Glutamatergic neuron (in vitro differentiated cells): ENCODE measurements at regions not wholly inside any gene's neighbourhood (a gene's known extent, or its start where the extent isn't known, plus 50 kb on each side); places are given as distances from the start of the nearest gene placed in this dataset.
"Not testable (repeated sequence)": the region's sequence is repeated elsewhere in the genome, so short reads cannot be mapped to it uniquely, and the experiment has no call there.

ENCODE experiments used
- DNase-seq: peaks from one replicate; pipeline ENCODE4 v3.0.0; 2022
- H3K27ac Mint-ChIP-seq: one replicate; pipeline ENCODE4 v1.8.0; 2020; ENCODE audit warnings: mild to moderate bottlenecking, mixed read lengths, inconsistent platforms; ENCODE audit not compliant: unreplicated experiment
- H3K27me3 Mint-ChIP-seq: one replicate; pipeline ENCODE4 v1.8.0; 2020; ENCODE audit warnings: mild to moderate bottlenecking, moderate library complexity, mixed read lengths, inconsistent platforms; ENCODE audit not compliant: unreplicated experiment
- H3K36me3 Mint-ChIP-seq: one replicate; pipeline ENCODE4 v1.8.0; 2020; ENCODE audit warnings: mild to moderate bottlenecking, mixed read lengths, inconsistent platforms; ENCODE audit not compliant: unreplicated experiment
- H3K4me1 Mint-ChIP-seq: one replicate; pipeline ENCODE4 v1.8.0; 2020; ENCODE audit warnings: mild to moderate bottlenecking, low read depth, mixed read lengths, inconsistent platforms; ENCODE audit not compliant: unreplicated experiment
- H3K4me3 Mint-ChIP-seq: one replicate; pipeline ENCODE4 v1.8.0; 2020; ENCODE audit warnings: mild to moderate bottlenecking, mixed read lengths, inconsistent platforms; ENCODE audit not compliant: unreplicated experiment
- H3K9me3 Mint-ChIP-seq: one replicate; pipeline ENCODE4 v1.8.0; 2020; ENCODE audit warnings: mild to moderate bottlenecking, moderate library complexity, mixed read lengths, inconsistent platforms; ENCODE audit not compliant: unreplicated experiment
- TF ChIP-seq, protein P1 (sequence below): fragments of 200-600 bp; sonication (generic); IDR thresholded peaks from one replicate; pipeline ENCODE4 v1.5.0; 2021; ENCODE audit not compliant: partially characterized antibody, unreplicated experiment

DNA sequence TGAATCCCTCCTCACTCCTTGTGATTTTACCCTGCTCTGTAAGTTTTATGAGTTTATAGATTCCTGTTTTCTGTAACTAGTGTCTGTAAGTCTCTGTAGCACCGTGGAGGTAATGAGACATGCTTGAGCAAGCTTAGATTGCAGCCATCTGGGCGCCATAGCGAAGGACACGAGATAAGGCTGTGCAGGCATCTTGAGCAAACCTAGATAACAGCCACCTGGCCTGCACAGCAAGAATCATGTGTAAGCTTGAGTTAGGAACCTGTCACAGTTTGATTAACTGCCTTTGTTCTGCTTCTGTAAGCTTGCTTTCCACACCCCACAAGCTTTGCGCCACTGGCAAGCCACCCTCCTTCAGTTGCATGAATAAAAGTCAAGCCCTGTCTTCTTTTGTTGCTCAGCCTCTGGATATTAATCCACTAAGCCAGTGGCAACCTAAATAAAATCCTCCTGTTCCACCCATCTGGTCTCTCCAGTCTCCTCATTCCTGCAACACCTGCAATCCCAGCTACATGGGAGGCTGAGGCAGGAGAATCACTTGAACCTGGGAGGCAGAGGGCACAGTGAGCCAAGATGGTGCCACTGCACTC is 270.6 kb upstream of the RGPD4 start:
- H3K27me3 Mint-ChIP-seq = no peaks in the 10 kb centered on the region
- DNase-seq = no peak
- no peak overlapping the region for H3K4me3 Mint-ChIP-seq
- H3K27ac Mint-ChIP-seq = no peak overlapping the region
- TF ChIP-seq, protein P1, sequence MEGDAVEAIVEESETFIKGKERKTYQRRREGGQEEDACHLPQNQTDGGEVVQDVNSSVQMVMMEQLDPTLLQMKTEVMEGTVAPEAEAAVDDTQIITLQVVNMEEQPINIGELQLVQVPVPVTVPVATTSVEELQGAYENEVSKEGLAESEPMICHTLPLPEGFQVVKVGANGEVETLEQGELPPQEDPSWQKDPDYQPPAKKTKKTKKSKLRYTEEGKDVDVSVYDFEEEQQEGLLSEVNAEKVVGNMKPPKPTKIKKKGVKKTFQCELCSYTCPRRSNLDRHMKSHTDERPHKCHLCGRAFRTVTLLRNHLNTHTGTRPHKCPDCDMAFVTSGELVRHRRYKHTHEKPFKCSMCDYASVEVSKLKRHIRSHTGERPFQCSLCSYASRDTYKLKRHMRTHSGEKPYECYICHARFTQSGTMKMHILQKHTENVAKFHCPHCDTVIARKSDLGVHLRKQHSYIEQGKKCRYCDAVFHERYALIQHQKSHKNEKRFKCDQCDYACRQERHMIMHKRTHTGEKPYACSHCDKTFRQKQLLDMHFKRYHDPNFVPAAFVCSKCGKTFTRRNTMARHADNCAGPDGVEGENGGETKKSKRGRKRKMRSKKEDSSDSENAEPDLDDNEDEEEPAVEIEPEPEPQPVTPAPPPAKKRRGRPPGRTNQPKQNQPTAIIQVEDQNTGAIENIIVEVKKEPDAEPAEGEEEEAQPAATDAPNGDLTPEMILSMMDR = no peak
- no peaks in the 10 kb centered on the region for H3K4me1 Mint-ChIP-seq
- H3K36me3 Mint-ChIP-seq = peaks cover 5% of the 10 kb centered on the region
- peaks cover 2% of the 10 kb centered on the region for H3K9me3 Mint-ChIP-seq

DNA sequence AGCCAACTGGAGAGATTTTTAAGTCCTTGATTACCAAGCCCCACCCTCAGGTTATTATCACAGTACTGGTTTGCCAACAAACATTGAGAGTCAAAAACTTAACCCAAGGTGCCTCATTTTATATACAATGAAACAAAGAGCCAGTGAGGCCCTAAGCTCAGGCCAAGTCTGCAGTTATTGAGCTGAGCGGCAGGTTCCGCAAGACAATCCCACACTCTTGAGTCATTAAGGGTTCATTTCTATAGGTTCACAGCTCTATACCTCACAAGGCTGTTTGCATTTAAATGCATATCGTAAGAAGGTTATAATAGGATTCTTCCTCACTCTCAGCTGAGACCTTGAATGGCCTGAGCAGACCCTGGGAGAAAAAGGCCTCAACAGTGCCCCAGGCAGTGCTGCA is 268.4 kb upstream of the RGPD4 start:
- DNase-seq = no peak
- Mint-ChIP-seq H3K9me3 (peaks cover 2% of the 10 kb centered on the region), H3K36me3 (peaks cover 5% of the 10 kb centered on the region), H3K4me1 (no peaks in the 10 kb centered on the region), H3K4me3 (no peak overlapping the region), H3K27ac (no peak overlapping the region), H3K27me3 (no peaks in the 10 kb centered on the region)
- TF ChIP-seq, protein P1 = no peak

DNA sequence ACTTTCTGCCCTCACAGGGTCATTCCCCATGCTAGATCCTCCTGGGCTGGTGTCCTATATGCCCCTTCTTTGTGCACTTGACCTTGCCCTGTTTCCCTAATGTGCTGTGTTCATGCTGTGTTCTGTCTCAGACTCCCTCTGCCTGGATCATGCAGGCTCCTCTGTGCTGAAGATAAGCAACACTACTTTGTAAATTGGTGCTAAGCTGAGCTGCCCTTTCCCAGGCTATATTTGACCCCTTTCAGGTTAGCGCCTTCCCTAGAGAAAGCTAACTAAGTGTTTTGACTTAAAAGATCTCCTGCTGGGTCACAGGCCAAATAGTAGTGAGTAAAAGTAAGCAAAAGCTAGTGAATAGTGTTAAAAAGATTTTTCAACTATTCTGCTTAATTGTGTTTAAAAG is 257.2 kb upstream of the RGPD4 start:
- DNase-seq = no peak
- peaks cover 6% of the 10 kb centered on the region for H3K4me1 Mint-ChIP-seq
- TF ChIP-seq, protein P1 = no peak
- H3K36me3 Mint-ChIP-seq = no peaks in the 10 kb centered on the region
- H3K4me3 Mint-ChIP-seq = no peak overlapping the region
- H3K27me3 Mint-ChIP-seq = no peaks in the 10 kb centered on the region
- no peak overlapping the region for H3K27ac Mint-ChIP-seq
- H3K9me3 Mint-ChIP-seq = no peaks in the 10 kb centered on the region

DNA sequence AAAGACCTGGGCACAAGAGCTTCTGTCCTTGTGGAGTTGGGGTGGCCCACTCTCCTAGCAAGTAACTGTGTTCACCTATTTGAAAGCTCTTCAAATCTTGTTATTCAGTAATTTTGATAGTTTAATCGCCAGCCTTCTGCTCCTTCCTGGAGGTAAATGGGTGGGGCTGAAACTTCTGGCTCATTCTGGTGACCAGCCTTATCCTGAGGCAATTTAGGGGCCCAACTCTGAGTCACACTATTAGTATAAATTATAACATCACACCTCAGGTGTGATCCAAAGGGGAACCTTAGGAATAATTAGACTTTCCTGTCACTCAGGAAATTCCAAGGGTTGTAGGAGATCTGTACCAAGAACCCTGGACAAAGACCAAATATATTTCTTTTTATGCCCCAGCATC is 255.8 kb upstream of the RGPD4 start:
- Mint-ChIP-seq H3K27me3 (no peaks in the 10 kb centered on the region), H3K9me3 (no peaks in the 10 kb centered on the region), H3K36me3 (no peaks in the 10 kb centered on the region), H3K27ac (no peak overlapping the region), H3K4me3 (no peak overlapping the region), H3K4me1 (peaks cover 11% of the 10 kb centered on the region)
- TF ChIP-seq, protein P1 = no peak
- DNase-seq = no peak

DNA sequence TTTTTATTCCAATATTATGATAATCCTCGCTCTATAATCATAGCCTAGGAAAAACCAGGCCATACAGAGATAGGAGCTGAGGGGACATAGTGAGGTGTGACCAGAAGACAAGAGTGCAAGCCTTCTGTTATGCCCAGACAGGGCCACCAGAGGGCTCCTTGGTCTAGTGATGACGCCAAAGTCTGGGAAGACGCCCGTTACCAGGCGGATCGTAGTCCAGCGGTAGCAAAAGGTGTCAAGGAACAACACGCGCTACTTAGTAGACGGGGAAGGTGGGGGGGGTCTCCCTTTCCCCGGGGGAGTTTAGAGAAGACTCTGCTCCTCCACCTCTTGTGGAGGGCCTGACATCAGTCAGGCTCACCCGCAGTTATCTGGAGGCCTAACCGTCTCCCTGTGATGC is 253.8 kb upstream of the RGPD4 start:
- H3K4me3 Mint-ChIP-seq, H3K27ac Mint-ChIP-seq, H3K9me3 Mint-ChIP-seq, H3K36me3 Mint-ChIP-seq, H3K27me3 Mint-ChIP-seq: not testable (repeated sequence)
- TF ChIP-seq, protein P1 = peak; percentile 43
- DNase-seq = peak; percentile 77
- H3K4me1 Mint-ChIP-seq = peaks cover 15% of the 10 kb centered on the region
